Adipocyte (in vitro differentiated cells): ENCODE measurements at regions not wholly inside any gene's neighbourhood (a gene's known extent, or its start where the extent isn't known, plus 50 kb on each side); places are given as distances from the start of the nearest gene placed in this dataset.

ENCODE experiments used
- DNase-seq: peaks from one replicate; pipeline ENCODE4 v3.0.0-alpha.2; 2015; ENCODE audit warnings: low read depth
- H3K27me3 ChIP-seq: replicated peaks from 2 replicates; pipeline ENCODE4 v1.7.0; 2013; ENCODE audit warnings: mild to moderate bottlenecking, low read length, moderate library complexity; ENCODE audit not compliant: control insufficient read depth, insufficient read depth
- H3K36me3 ChIP-seq: 2 replicates; pipeline ENCODE4 v1.7.0; 2013; ENCODE audit warnings: low read length, mild to moderate bottlenecking, moderate library complexity; ENCODE audit not compliant: control insufficient read depth, insufficient read depth, severe bottlenecking
- H3K4me1 ChIP-seq: 2 replicates; pipeline ENCODE4 v1.7.0; 2013; ENCODE audit warnings: mild to moderate bottlenecking, low read length, moderate library complexity; ENCODE audit not compliant: control insufficient read depth, insufficient read depth
- H3K4me3 ChIP-seq: 2 replicates; pipeline ENCODE4 v1.7.0; 2013; ENCODE audit warnings: mild to moderate bottlenecking, low read length, moderate library complexity
- H3K9ac ChIP-seq: 2 replicates; pipeline ENCODE4 v1.7.0; 2013; ENCODE audit warnings: mild to moderate bottlenecking, low read length, moderate library complexity
- H3K9me3 ChIP-seq: 2 replicates; pipeline ENCODE4 v1.7.0; 2013; ENCODE audit warnings: mild to moderate bottlenecking, low read length, moderate library complexity; ENCODE audit not compliant: control insufficient read depth

DNA sequence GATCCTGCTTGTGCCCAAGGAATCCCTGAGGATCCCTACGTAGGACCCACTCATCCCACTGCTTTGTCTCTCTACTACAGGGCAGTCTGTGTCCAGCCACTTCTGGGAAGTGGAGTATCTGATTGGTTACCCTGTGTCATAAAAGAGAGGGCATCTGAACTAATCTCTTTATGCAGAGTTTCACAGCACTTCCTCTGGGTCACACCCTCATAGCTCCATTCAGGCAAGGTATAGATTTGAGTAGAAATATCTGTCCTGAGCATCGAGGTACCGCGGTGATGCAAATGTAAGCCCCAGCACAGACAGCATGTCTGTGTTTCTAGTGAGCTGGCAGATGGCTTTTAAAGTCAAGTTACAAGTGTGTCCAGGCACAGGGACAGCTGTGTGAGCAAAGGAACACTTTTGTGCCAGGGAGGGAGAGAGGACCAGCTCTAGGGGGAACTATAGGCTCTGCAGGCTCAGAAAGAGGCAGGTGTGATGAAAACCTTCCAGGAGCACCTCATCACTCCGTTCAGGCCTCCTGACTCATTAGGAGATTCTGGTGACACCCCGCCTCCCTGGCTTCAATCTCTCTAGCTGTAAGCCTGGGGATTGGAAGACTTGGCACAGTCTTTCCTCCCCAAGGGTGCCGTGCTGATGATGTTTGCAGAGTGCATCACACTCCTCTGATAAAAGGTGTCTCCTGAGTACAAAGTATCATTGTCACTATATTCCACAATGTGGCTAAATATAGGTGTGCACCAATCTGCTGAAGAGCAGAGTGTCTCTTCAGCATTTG lies 84.3 kb upstream of the UBL3 start:
- Histone ChIP-seq H3K9me3 (peaks cover 6% of the 10 kb centered on the region), H3K9ac (no peak overlapping the region), H3K4me1 (no peaks in the 10 kb centered on the region), H3K4me3 (no peak overlapping the region), H3K27me3 (peaks cover 18% of the 10 kb centered on the region), H3K36me3 (no peaks in the 10 kb centered on the region)
- no peak for DNase-seq

GRCh38 chr13:29933401-29933800 lies 83.0 kb upstream of the UBL3 start:
- Histone ChIP-seq H3K9me3 (peaks cover 6% of the 10 kb centered on the region), H3K4me3 (no peak overlapping the region), H3K36me3 (no peaks in the 10 kb centered on the region), H3K4me1 (no peaks in the 10 kb centered on the region), H3K9ac (no peak overlapping the region), H3K27me3 (peaks cover 18% of the 10 kb centered on the region)
- DNase-seq = no peak

DNA sequence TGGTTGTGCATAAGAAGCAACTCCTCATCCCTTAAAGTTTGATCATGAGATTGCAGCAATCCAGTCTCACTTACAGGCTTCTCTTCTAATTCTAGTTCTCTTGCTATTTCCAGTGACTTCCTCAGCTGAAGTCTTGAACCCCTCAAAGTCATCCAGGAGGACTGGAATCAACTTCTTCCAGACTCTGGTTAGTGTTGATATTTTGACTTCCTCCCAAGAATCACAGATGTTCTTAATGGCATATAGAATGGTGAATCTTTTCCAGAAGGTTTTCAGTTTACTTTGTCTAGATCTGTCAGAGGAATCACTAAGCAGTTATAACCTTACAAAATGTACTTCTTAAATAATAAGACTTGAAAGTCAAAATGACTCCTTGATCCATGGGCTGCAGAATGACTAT lies 81.3 kb upstream of the UBL3 start:
- Histone ChIP-seq H3K36me3 (no peaks in the 10 kb centered on the region), H3K4me3 (no peak overlapping the region), H3K9me3 (peaks cover 6% of the 10 kb centered on the region), H3K9ac (no peak overlapping the region), H3K4me1 (no peaks in the 10 kb centered on the region), H3K27me3 (peaks cover 16% of the 10 kb centered on the region)
- DNase-seq = no peak

DNA sequence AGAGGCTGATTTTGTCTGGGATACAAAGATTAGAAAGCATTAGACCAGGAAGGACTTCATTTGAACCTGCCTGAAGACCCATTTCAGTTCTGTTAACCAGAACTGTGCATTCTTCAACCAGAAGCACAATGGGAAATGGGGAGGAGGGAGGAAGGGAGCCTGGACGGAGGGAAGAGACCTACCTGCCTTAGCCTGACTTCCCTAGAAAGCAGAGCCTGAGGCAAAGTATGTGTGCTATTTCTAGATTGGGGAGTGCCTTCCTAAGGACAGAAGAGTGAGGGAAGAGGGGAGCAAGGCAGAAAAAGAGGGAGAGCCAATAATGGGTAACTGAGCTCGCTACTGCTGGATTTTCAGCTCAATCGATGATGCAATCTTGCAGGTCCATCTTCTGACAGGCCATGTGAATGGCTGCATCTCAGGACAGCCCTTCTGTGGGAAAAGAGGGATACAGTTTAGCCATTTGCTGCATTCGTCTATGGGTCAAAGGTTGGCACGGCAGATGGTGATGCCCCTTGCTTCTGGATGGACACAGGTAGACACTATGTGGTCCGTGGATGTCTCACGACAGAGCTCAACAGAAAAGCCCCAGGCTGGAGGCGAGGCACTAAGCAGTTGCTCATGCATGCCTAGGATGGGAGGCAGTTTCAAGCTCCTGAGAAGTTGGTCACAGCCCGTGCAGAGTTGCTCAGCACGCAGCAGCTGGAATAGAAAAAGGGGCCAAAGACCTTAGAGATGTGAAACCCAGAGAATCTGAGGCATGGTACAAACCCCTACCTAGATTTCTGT lies 78.8 kb upstream of the UBL3 start:
- Histone ChIP-seq H3K9ac (no peak overlapping the region), H3K27me3 (no peaks in the 10 kb centered on the region), H3K36me3 (no peaks in the 10 kb centered on the region), H3K9me3 (peaks cover 6% of the 10 kb centered on the region), H3K4me3 (no peak overlapping the region), H3K4me1 (peaks cover 18% of the 10 kb centered on the region)
- no peak for DNase-seq

DNA sequence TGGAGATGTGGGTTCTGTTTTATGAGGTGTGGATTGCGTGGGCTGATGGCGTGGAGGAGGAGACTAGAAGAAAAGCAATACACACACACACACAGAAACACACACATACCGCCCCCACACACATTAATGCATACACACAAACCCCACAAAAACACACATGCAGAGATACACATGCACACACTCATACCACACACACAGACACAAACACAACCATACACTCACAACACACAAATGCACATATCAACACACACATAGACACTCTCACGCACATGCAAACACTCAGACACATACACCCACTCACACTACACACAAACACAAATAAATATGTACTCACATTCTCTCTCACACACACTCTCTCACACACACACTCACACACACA lies 75.7 kb upstream of the UBL3 start:
- Histone ChIP-seq H3K9ac (no peak overlapping the region), H3K9me3 (no peaks in the 10 kb centered on the region), H3K4me3 (no peak overlapping the region), H3K36me3 (no peaks in the 10 kb centered on the region), H3K4me1 (peaks cover 40% of the 10 kb centered on the region), H3K27me3 (no peaks in the 10 kb centered on the region)
- DNase-seq = no peak

GRCh38 chr13:29925457-29926097 lies 75.2 kb upstream of the UBL3 start:
- DNase-seq = peak; percentile 90
- Histone ChIP-seq H3K4me1 (peaks cover 40% of the 10 kb centered on the region), H3K36me3 (no peaks in the 10 kb centered on the region), H3K4me3 (peak overlapping the region; percentile 41), H3K9ac (no peak overlapping the region), H3K9me3 (no peaks in the 10 kb centered on the region), H3K27me3 (no peaks in the 10 kb centered on the region)

DNA sequence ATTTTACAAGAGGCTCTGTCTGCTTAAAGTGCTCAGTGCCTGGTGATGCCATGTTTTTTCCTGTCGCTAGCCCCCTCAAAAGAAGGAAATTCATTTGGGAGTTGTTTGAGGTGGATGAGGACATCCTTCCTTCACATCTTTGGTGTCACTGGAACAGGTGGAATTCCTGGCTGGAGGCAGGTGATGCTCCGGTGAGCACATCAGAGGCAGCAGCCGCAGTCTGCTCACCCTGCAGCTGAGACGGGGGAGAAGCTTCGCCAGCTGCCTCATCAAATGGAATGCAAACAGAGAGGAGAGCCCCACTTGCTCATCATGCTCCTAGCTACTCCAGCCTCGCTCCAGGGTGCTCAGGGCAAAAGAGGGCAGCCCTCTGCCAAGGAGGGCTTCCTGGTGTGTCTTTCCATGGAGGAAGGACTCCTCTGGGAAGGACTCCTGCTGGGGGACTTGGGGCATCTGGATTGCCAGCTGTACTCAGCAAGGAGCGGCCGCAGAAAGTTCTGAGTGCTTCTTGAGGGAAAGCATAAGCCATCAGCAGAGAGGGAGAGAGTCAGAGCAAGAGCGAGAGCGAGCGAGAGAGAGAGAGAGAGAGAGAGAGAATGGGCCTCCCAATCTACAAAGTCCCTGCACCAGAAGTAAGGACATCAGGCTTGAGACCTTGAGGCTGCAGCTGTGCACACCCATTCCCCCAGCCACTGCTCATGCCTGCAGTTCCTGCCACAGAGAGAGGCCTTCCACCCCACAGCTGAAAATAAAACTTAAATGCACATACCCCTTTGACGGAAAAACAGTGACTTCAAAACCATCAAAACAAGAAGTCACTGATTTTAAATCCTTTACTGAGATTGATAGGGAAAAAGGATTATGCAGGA lies 74.3 kb upstream of the UBL3 start:
- Histone ChIP-seq H3K9ac (peak overlapping the region; percentile 50), H3K4me1 (peaks cover 40% of the 10 kb centered on the region), H3K9me3 (no peaks in the 10 kb centered on the region), H3K4me3 (peak overlapping the region; percentile 41), H3K27me3 (no peaks in the 10 kb centered on the region), H3K36me3 (no peaks in the 10 kb centered on the region)
- peak; percentile 72 for DNase-seq

- peak; percentile 96 for DNase-seq
Observed at GRCh38 chr13:29923554-29924481, 73.4 kb upstream of the UBL3 start.

DNA sequence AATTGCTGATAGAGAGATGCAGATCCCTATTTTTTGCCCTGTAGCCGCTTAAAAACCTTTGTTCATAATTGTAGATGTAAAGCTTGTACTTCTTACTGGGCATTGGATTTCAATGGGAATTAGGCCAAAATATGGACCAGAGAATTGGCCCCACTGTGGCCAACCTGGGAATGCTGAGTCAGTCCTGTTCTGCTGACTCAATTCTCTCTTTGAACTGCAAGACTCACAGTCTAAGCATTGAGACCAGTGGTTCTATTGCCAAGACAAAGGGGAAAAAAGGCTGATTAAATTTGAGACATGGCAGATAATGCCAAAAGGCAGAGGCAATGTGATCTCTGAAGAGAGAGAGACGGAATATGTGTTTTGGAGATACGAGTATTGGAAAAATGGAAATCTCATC lies 72.5 kb upstream of the UBL3 start:
- Histone ChIP-seq H3K36me3 (no peaks in the 10 kb centered on the region), H3K9ac (no peak overlapping the region), H3K9me3 (no peaks in the 10 kb centered on the region), H3K27me3 (no peaks in the 10 kb centered on the region), H3K4me1 (peaks cover 44% of the 10 kb centered on the region), H3K4me3 (no peak overlapping the region)
- peak; percentile 63 for DNase-seq

More at GRCh38 chr13:29923554-29924481, 73.4 kb upstream of the UBL3 start:
- Histone ChIP-seq H3K27me3 (no peaks in the 10 kb centered on the region), H3K36me3 (no peaks in the 10 kb centered on the region), H3K4me3 (no peak overlapping the region), H3K4me1 (peaks cover 44% of the 10 kb centered on the region), H3K9ac (peak overlapping the region; percentile 50), H3K9me3 (no peaks in the 10 kb centered on the region)

GRCh38 chr13:29922281-29922821 lies 71.9 kb upstream of the UBL3 start:
- Histone ChIP-seq H3K9ac (no peak overlapping the region), H3K9me3 (no peaks in the 10 kb centered on the region), H3K4me3 (no peak overlapping the region), H3K4me1 (peaks cover 44% of the 10 kb centered on the region), H3K36me3 (no peaks in the 10 kb centered on the region), H3K27me3 (no peaks in the 10 kb centered on the region)
- DNase-seq = peak; percentile 48
